HUDEP-2 (cell line): ENCODE measurements at regions not wholly inside any gene's neighbourhood (a gene's known extent, or its start where the extent isn't known, plus 50 kb on each side); places are given as distances from the start of the nearest gene placed in this dataset.
"Not testable (repeated sequence)": the region's sequence is repeated elsewhere in the genome, so short reads cannot be mapped to it uniquely, and the experiment has no call there.

Experiments used
- DNase-seq, 76 experiments: peaks; one replicate each; lab custom pipeline; 2025; ENCODE audit not compliant: unreplicated experiment in 76 of 76; lab: John Stamatoyannopoulos, UW

DNA sequence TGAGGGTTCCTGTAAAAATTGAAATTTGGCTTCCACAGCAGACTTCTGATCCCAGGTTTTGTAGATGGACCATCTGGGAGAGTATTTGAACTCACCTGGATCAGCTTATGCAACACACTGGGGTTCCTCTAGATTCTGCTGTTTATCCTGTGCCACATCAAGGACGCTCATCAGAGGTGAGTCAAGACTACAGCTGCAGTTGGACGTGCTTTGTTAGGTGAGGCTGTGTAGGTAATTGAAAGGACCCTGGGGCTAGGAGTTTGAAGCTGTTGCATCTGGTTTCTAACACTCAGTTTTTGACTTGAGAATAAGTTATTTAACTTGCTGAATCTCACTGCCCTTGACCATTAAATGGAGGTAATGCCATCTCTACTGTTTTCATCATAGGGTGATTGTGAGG is 394.2 kb downstream of the EDEM1 start:
- DNase-seq: no peak

DNA sequence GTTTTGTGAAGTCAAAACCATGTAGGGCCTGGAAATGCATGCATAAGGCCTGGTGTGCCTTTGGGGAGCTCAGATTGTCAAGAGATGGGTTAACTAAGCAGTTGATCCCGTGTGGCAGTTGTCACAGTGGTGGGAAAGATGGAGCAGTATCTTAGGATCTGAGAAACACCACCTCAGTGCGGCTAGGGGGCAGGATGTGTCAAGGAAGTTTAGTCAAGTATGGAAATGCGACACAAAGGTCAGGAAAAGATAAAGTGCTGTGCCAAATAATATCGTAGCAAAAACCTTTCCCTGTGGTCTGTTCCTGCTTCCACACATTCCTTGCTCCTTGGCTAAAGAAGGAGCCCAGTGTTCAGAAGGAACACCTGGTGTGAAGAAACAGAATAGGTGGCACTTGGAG is 396.4 kb downstream of the EDEM1 start:
- no peak for DNase-seq

GRCh38 chr3:5585085-5585484 is 397.6 kb downstream of the EDEM1 start:
- no peak for DNase-seq

DNA sequence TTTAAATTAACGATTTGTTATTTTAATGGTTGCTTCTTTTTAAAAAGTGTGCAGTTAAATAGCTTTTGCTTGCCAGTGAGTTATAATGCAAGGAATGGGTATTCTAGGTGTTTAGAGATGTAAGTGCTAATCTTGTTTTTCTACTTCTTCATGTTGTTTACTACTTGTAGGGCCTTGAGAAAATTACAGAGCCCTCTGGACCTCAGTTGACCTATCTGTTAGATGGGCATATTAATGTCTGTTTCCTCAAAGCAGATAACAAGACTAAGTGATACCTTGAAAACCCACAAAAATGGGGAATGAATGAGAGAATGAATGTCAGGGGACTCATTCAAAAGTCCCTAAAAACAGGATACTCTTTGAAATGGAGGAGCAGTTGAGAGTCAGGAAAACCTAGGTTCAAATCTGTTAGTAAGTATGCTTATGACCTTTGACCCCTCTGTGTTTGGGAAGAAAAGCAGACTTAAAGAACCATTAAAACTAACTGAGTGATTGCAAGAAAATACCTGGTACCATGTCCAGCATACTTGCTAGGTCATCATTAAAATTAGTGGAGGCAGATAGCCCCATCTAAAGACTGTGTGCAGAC is 419.5 kb downstream of the EDEM1 start:
- DNase-seq: no peak

DNA sequence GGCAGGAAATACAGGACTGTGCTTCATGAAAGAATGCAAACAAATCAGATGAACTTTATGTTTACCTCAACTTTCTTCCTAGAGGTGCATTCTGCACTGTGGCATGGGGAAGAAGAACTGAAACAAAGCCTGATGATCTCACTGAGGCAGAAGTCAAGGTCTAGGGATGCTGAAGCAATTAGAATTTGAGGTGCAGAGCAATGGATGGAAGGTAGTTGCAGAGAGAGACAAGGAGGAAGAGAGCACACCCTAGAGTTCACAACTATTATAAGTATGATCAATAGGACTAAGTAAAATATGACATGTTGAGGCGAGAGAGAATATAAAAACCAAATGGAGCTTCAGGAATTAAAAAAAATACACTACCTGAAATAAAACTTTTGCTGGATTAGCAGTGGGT is 420.1 kb downstream of the EDEM1 start:
- peak in 2 of 76 experiments; percentile 10 to 18 for DNase-seq

DNA sequence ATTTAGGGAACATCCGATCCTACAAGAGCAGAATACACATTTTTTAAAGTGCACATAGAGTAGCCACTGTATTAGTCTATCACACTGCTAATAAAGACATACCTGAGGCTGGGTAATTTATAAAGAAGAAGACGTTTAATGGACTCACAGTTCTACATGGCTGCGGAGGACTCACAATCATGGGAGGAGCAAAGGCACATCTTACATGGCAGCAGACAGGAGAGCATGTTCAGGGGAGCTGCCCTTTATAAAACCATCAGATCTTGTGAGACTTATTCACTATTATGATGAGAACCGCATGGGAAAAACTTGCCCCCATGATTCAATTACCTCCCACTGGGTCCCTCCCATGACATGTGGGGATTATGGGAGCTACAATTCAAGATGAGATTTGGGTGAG is 421.5 kb downstream of the EDEM1 start:
- DNase-seq: not testable (repeated sequence)

DNA sequence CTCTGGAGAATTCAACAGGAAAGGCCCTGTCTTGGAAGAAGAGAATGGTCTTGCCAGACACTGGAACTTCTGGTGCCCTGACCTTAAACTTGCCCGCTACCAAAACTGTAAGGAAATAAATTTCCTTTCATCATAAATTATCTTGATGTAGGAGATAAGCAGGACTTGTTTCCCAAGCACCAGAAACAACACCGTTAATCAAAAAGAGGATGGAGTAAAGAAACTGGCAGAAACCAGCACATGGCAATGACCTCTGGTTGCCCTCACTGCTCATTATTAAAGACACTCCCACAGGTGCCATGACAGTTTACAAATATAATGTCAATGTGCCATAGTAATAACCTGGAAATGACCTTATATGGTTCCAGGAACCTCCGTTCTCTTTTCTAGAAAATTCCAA is 426.1 kb downstream of the EDEM1 start:
- DNase-seq: no peak

- no peak for DNase-seq
Observed at GRCh38 chr3:5616873-5617272, 429.4 kb downstream of the EDEM1 start.

- DNase-seq: no peak
Observed at GRCh38 chr3:5618170-5618569, 430.7 kb downstream of the EDEM1 start.

DNA sequence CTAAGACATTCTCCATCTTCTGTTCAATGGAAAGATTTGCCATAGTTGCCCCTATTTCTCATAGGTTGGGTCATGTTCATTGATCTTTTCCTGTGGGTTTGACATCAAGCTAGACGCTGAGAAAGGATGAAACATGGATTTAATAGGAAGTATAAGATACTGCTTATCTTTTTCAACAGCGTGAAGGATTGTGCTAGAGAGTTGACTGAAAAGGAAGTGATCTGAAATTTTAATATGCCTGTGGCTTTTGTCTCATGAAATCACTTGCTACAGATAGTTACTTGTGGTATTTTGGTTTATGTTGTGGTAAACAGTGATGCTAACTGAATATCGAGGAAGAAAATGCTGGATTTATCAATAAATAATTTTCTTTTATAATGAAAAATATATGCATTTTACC is 442.9 kb downstream of the EDEM1 start:
- DNase-seq: no peak

- DNase-seq: no peak
Observed at GRCh38 chr3:5633960-5634359, 446.5 kb downstream of the EDEM1 start.

DNA sequence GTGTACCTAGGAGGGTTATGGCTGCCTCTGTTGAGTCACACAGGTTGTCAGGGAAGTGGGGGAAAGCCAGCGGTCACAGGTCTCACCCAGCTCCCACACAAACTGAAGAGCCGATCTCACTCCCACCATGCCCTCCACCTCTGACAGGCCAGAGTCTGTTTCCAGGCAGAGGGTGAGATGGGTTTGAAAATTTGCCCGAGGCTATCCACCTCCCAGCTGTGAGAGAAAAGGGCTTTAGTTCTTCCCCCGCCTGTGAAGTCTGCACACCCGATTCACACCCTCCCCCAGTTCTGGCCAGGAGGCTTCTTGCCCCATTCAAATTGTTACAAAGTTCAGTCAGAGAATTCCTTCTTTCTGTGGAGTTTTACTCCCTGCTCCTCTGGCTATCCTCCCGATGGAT is 446.9 kb downstream of the EDEM1 start:
- DNase-seq: no peak

DNA sequence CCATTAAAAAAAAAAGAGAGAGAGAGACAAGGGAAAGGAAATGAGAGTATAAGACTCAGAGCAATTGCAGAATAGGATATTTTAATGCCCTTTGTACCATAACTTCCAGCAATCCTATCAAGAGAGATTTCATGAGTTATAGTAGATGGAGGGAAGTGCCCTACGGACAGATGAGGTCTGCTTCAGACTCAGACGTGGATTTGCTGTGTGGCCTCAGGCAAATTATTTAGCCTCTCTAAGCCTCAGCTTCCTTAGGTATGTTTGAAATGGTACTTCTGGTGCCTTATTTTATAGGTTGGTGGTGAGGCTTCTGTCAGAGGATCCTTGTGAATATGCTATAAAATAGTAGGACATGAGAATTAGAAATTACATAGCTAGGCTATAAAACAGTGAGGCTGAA is 448.2 kb downstream of the EDEM1 start:
- DNase-seq: no peak

DNA sequence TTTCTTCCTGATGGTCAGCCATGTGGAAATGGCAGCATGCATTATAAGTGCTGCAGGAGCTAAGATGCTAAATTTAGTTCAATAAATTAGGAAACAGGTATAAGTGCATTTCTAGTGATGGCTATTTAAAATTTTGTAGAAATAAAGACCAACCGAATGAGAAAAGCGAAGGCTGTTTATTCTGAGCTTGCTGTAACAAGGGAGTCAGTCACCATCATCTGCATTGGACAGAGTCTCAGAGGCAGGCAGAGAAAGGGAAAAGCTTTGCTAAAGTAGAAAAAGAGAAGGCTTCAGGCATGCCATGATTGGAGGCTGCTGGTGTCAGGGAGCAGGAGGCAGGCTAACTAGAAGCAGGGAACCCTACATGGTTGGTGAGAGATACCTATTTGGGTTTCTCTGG is 451.0 kb downstream of the EDEM1 start:
- DNase-seq: no peak

- DNase-seq: no peak
Observed at GRCh38 chr3:5644773-5645670, 457.5 kb downstream of the EDEM1 start.

GRCh38 chr3:5645692-5646410 is 458.3 kb downstream of the EDEM1 start:
- DNase-seq: no peak

DNA sequence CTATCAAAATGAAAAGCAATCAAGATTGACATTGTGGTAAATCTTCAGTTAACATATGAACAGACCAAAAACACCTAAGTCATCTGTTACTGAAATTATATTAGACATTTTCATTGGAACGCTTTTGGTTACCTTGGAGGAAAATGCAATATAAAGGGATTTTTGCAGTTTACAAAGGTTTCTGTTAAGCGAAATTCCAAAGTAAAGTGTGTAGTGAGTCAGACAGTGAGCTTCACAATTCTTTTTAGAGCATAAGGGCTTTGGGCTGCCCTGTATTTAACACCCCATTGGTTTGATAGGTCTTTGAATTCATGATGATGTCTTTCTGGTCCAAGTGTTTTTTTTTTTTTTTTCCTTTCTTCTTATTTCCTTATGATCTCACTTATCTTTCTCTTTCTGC is 462.8 kb downstream of the EDEM1 start:
- DNase-seq: no peak

- no peak for DNase-seq
Observed at GRCh38 chr3:5651351-5651750, 463.8 kb downstream of the EDEM1 start.

- DNase-seq: no peak
Observed at GRCh38 chr3:5653426-5654143, 466.1 kb downstream of the EDEM1 start.

DNA sequence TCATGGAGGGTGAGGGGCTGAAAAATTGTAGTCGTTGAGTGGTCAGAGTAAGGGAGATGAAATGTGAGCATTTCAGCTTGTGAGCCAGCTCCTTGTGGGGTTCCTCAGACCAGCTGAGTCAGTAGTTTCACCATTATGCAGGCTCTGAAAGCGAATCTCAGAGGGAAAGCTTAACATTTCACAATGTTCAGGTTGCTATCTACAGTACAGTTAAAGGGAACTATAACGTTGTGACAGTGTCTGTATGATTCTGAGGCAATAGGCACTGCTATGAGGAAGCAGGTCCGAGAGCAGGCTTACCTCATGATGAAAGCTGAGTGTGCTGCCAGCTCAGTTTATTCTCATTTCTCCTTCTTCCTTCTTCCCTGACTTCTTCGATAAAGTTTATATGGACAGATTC is 469.6 kb downstream of the EDEM1 start:
- DNase-seq: no peak

- DNase-seq: no peak
Observed at GRCh38 chr3:5663601-5664000, 476.1 kb downstream of the EDEM1 start.
